ENCODE measurements at regions not wholly inside any gene's neighbourhood (a gene's known extent, or its start where the extent isn't known, plus 50 kb on each side); places are given as distances from the start of the nearest gene placed in this dataset.
A peak's percentile ranks its signal among the peaks of the same experiment; 100 is the strongest.

GRCh38 chr4:98210281-98210680, 50.9 kb upstream of the RAP1GDS1 start:
- DNase-seq (ENCODE audit: low read depth): no peak

- no peak for DNase-seq (ENCODE audit: low read depth)
Measured at GRCh38 chr4:98209111-98209510, 52.1 kb upstream of the RAP1GDS1 start.

GRCh38 chr4:98204236-98204553, 57.0 kb upstream of the RAP1GDS1 start:
- no peak for DNase-seq (ENCODE audit: low read depth)

GRCh38 chr4:98203332-98204235, 57.6 kb upstream of the RAP1GDS1 start:
- no peak for DNase-seq (ENCODE audit: low read depth)

DNA sequence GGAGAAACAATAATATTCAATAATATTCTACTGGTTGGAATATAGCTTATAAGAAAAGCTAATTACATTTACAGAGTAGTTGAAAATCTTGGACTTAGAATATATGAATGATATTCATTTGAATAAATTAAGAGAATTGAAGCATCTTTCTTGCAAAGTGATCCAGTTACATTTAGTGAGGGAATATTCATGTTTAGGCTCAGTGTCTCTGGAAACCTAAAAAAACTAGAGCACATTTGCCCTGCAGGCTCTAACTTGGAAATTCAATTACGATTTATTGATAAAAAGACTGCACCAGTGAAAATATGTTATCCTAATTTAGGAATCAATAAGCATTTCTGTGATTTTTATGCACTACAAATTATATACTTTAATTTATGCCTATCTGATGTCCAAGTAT, 58.3 kb upstream of the RAP1GDS1 start:
- no peak for DNase-seq (ENCODE audit: low read depth)

DNA sequence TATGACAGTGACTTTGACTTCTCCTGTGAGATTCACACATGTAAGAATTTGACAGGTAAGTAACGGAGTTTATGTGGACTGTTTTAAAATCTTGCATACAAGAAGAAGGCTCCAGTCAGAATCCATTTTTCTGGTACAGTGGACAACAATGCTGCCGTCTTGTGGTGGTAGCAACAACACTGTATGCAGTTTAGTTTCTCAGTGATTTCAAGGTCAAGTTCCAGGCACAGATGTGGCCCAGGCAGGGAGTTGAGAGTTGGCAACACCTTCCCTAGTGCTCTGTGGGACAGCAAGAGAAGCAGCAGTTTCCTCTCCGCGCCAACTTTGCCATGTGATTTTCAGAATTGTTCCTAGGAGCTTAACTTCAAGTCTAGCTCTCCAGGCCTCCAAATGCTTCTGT, 56.0 kb upstream of the STPG2 start:
- no peak for DNase-seq (ENCODE audit: low read depth)

GRCh38 chr4:98195005-98195404, 51.7 kb upstream of the STPG2 start:
- no peak for DNase-seq (ENCODE audit: low read depth)

DNA sequence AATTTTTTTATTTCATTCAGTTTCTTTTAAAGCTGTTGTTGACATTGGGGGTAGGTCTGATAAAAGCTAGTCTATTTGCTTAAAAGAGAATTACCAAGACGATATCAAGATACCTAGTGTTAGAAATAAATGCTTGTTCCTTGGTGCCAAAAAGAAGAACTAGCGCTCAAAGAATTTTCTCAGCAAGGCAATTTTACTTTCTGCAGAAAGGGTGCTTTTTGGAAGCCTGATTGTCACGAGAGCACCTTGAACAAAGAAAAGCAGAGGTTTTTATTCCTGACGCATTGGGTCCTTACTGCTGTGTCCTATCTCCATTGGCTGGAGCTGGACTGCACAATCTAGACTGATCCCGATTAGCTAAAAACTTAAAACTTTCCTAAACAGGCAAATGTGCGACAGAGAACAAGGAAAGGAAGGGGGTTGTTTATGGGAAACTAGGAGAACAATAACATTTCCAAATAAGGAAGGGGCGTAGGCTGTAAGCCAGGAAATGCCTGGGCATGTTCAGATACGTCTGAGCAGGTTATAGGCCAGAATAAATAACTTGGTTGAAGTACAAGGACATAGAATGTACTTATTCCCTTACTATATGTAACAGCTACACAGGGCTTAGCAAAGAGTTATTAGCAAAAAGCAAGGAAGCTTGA, 50.3 kb upstream of the STPG2 start:
- peak; percentile 3 for DNase-seq (ENCODE audit: low read depth)

Measured in LHCN-M2 (cell line).